IMR-90 (cell line): ENCODE measurements at regions not wholly inside any gene's neighbourhood (a gene's known extent, or its start where the extent isn't known, plus 50 kb on each side); places are given as distances from the start of the nearest gene placed in this dataset.

Experiments used
- BHLHE40 ChIP-seq: fragments of 150-350 bp; IDR thresholded peaks from 2 replicates; pipeline ENCODE4 v1.6.1; 2016; ENCODE audit warnings: mild to moderate bottlenecking, low read depth, low read length
- CTCF ChIP-seq: conservative IDR thresholded peaks from 2 replicates; pipeline ENCODE4 v1.5.1; 2012; ENCODE audit warnings: mild to moderate bottlenecking, low read depth, low read length, improper control_type of control experiment
- ELK1 ChIP-seq: fragments of 150-350 bp; IDR thresholded peaks from 2 replicates; pipeline ENCODE4 v1.6.1; 2016; ENCODE audit warnings: low read depth, mild to moderate bottlenecking, low read length, moderate library complexity, borderline replicate concordance
- FOS ChIP-seq: fragments of 150-350 bp; IDR thresholded peaks from 2 replicates; pipeline ENCODE4 v1.6.1; 2016; ENCODE audit warnings: low read depth, low read length
- NFE2L2 ChIP-seq: fragments of 150-350 bp; IDR thresholded peaks from 2 replicates; pipeline ENCODE4 v1.6.1; 2016; ENCODE audit warnings: low read depth, mild to moderate bottlenecking, low read length
- POLR2A ChIP-seq: IDR thresholded peaks from 2 replicates; pipeline ENCODE4 v1.6.1; 2012; ENCODE audit warnings: mild to moderate bottlenecking, low read depth, low read length
- RCOR1 ChIP-seq: IDR thresholded peaks from 2 replicates; pipeline ENCODE4 v1.6.1; 2012; ENCODE audit warnings: mild to moderate bottlenecking, low read length, improper control_type of control experiment; ENCODE audit not compliant: insufficient replicate concordance
- RFX5 ChIP-seq: IDR thresholded peaks from 2 replicates; pipeline ENCODE4 v1.8.0; 2012; ENCODE audit warnings: low read depth, mild to moderate bottlenecking, low read length, moderate library complexity
- SMC3 ChIP-seq: fragments of 150-350 bp; IDR thresholded peaks from 2 replicates; pipeline ENCODE4 v1.6.1; 2016; ENCODE audit warnings: low read depth, mild to moderate bottlenecking, antibody characterized with exemption, low read length, moderate library complexity
- USF2 ChIP-seq: fragments of 150-350 bp; IDR thresholded peaks from 2 replicates; pipeline ENCODE4 v1.6.1; 2017; ENCODE audit warnings: mild to moderate bottlenecking, antibody characterized with exemption, low read length, low read depth

- no peak for TF ChIP-seq SMC3
- TF ChIP-seq NFE2L2, result no peak
- no peak for TF ChIP-seq BHLHE40
- TF ChIP-seq POLR2A, result no peak
- TF ChIP-seq RCOR1, result no peak
- no peak for TF ChIP-seq CTCF
- no peak for TF ChIP-seq ELK1
- no peak for TF ChIP-seq FOS
- no peak for TF ChIP-seq RFX5
- no peak for TF ChIP-seq USF2
Measured at GRCh38 chr6:105821777-105822176, 264.4 kb upstream of the PRDM1 start.
